ENCODE measurements at regions not wholly inside any gene's neighbourhood (a gene's known extent, or its start where the extent isn't known, plus 50 kb on each side); places are given as distances from the start of the nearest gene placed in this dataset.
A peak's percentile ranks its signal among the peaks of the same experiment; 100 is the strongest.

- DNase-seq (ENCODE audit: low spot score): peak; percentile 62
Measured at GRCh38 chr18:25646971-25647370, 295.0 kb upstream of the ZNF521 start.

GRCh38 chr18:25639596-25639995, 287.6 kb upstream of the ZNF521 start:
- DNase-seq (ENCODE audit: low spot score): no peak

GRCh38 chr18:25633563-25633962, 281.6 kb upstream of the ZNF521 start:
- no peak for DNase-seq (ENCODE audit: low spot score)

GRCh38 chr18:25630682-25631081, 278.7 kb upstream of the ZNF521 start:
- DNase-seq (ENCODE audit: low spot score): no peak

DNA sequence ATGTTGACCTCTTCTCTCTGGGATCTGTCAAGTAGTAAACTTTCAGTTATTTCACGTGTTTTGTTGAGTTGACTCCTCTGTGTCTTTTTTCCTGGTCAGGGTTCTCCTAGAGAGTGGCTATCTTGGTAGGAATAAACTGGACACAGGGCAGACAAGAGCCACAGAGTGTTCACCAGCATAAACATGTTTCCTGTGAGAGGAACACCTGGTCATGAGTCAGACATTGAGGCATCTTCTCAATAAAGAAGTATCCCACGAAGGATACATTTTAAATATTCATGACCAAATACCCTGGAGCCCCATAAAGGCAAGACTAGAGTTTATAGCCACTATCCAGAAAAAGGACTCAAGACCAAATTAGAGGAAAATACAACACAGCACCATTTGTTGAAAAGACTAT, 269.7 kb upstream of the ZNF521 start:
- no peak for DNase-seq (ENCODE audit: low spot score)

GRCh38 chr18:25621144-25621543, 269.2 kb upstream of the ZNF521 start:
- DNase-seq (ENCODE audit: low spot score): no peak

DNA sequence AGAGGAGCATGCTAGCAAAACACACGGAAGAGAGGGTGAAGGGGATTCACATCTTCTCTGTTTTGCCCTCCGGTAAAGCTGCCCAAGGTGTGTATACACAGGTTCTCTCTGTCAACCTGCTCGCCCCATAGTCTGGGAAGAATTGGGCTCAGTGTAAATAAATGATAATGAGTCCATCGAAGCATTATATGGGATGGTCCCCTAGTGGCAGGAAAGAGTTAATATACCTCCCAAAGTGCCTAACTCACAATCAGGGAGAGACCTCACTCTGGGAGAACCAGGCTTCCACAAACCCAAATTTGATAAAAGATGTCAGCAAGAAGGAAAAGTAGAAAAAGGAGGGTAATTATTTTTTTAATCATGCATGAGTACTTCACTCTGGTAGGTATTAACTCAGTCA, 262.2 kb upstream of the ZNF521 start:
- DNase-seq (ENCODE audit: low spot score): no peak

GRCh38 chr18:25612466-25612865, 260.5 kb upstream of the ZNF521 start:
- no peak for DNase-seq (ENCODE audit: low spot score)

GRCh38 chr18:25608091-25608490, 256.1 kb upstream of the ZNF521 start:
- no peak for DNase-seq (ENCODE audit: low spot score)

DNA sequence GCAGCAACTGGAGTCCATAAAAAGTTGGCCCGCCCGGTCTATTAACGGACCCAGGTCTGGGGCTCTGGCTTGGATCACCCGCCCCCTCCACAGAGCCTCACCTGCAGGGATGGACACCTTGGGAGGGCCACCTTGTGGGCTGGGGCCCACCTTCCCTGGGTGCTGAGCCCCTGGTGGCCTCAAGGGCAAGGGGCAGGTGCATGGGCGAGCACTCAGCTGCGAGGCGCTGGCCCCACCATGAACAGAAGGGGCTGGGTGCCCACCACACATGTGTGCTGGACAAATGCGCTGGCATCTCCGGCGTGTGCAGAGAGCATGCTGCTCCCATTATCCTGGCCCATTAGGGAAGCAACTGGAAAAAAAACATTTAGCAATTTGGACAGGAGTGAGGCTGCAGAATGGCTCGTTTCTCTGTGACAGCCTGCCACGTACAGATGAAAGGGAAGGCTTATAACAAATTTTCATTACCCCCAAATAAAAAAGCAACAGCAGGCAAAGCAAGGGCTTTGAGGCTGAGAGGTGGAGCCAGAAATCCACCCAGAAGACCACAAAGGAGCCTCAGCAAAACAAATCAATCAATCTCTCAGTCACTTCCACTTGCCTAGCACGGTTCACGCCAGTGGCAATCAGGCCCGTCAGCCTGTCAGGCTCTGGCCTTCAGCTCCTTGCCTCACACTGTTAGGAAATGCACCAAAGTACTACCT, 253.1 kb upstream of the ZNF521 start:
- DNase-seq (ENCODE audit: low spot score): no peak

- no peak for DNase-seq (ENCODE audit: low spot score)
Measured at GRCh38 chr18:25604196-25604893, 252.4 kb upstream of the ZNF521 start.

- no peak for DNase-seq (ENCODE audit: low spot score)
Measured at GRCh38 chr18:25599443-25599842, 247.5 kb upstream of the ZNF521 start.

DNA sequence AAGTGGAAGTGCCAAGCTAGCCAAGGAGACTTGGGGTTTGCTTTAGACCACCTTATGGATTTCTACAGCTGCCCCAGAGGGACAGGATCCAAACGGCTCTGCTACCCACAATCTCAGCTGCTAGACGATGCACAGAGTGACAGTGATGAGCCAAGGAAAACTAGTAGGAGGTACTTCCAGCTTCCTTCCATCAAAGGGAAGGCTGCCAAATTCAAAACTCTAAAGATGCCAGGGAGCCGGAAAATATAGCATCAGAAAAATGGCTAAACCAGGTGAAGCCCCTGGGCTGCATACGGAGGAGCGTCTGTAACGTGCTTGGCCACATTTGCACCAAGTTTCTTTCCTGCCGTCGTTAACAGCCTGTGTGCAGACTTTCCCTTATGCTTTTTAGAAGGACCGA, 245.5 kb upstream of the ZNF521 start:
- no peak for DNase-seq (ENCODE audit: low spot score)

DNA sequence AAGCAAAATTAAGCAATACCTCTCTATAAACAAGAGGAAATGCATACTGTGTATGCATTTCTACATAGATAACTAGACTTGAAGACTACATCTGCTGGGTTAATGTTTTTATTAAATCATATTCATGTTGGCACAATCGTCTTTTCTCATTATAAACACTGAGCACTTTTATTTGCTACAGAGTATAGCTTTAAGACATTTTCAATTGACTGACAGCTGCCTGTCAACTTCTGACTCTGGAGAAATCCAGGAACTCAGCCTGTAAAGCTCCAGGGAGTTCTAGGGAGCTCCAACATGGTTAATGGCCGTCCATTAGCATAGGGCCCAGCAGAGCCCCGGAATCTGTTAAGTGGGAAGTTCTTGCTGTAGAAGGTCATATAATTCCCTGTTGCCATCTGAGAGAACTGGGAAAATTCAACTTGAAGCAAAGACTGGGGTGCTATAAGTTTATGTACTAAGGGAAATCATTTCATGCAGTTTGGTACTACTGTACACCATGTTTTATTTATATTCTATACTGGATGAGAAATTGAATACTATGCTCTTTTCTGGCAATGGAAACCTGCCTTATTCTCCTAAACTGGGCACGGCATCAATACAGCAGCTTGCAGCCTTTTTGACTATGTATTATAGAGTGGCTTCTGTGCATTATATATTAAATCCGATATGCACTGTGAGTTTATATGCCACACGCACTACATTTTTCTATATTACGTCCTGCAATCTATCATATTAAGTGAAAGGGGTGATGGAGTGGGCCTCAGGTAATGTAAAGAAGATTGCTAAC, 243.5 kb upstream of the ZNF521 start:
- DNase-seq (ENCODE audit: low spot score): no peak

GRCh38 chr18:25594351-25594750, 242.4 kb upstream of the ZNF521 start:
- DNase-seq (ENCODE audit: low spot score): no peak

DNA sequence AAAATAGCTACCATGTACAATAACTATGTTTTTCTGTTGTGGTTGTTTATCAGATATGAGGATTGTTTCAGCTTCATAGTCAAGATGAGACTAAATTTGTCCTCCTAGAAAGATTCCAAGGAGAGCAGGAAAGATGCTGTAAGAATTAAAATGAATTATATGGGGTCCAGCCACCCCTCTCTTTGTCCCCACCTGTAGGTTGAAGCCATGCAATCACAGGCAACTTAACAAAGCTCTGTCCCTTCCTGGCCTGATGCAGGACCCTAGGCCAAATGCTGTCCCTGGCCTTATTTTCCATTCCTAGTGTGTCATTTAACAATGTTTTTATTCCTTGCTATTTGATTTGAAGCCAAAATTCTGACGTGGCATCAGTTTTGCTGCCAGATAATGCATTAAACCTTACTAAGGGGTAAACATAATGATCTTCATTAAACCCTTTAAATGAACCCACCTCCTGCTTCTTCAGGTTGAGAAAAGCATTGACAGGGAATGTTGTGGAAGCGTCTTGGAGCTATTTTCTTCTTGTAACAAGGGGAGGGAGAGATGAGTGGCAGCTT, 240.9 kb upstream of the ZNF521 start:
- DNase-seq (ENCODE audit: low spot score): no peak

DNA sequence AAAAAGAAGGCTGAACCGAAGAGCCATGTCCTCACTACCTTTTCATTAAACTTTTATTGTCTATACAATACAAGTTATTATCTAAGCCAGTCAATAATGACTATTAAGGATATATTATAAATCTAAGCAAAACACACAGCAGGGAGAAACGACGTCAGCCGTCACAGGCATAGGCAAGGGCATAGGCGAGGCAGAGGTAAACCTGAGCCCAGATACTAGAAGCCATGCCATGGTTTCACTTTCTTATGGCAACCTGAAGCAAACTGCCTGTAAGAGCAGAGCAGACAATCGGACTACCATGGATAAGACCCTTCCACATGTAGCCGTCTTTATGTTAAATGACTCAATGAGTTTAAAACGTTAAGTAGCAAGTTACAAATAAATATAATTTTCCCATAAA, 238.5 kb upstream of the ZNF521 start:
- no peak for DNase-seq (ENCODE audit: low spot score)

GRCh38 chr18:25587545-25587944, 235.6 kb upstream of the ZNF521 start:
- DNase-seq (ENCODE audit: low spot score): no peak

GRCh38 chr18:25568986-25569385, 217.0 kb upstream of the ZNF521 start:
- DNase-seq (ENCODE audit: low spot score): no peak

- DNase-seq (ENCODE audit: low spot score): no peak
Measured at GRCh38 chr18:25563816-25564683, 212.1 kb upstream of the ZNF521 start.

DNA sequence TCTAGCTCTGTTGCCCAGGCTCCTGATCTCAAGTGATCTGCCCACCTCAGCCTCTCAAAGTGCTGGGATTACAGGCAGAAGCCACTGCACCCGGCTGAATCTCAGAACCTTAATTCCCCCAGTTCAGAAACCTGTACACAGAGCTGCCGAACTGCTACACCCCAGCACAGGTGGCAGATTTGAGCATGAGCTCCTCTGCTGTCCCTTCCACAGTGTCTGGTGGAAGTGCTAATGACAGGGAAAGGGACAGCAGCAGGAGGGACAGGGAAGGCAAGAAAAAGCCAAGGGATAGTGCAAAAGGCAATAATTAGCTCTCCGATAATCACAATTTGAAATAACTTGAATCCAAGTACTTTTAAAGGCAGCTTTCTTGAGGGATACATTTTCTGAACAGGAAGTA, 211.4 kb upstream of the ZNF521 start:
- DNase-seq (ENCODE audit: low spot score): no peak

DNA sequence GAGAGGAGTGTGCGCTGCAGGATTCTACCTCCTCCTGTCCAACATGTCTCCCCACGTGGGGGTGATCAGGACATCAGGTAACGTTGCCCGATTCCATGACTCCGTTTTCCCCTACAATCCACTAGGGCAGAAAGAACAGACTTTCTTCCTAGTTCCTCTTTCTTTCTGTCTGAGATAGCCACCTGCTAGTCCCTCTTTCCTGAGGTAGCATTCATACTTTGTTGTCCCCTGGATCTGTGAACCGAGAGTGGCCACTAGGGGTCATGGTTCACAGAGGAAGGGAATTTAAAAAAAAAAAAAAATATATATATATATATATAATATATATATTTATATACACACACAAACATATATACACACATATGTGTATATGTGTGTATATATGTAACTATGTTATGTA, 210.0 kb upstream of the ZNF521 start:
- peak; percentile 34 for DNase-seq (ENCODE audit: low spot score)

All from AG20443 (cell line).